Epithelial cell of proximal tubule (primary cell): ENCODE measurements at regions not wholly inside any gene's neighbourhood (a gene's known extent, or its start where the extent isn't known, plus 50 kb on each side); places are given as distances from the start of the nearest gene placed in this dataset.

Experiments
- DNase-seq: peaks from one replicate; pipeline ENCODE4 v3.0.0-alpha.2; 2011; ENCODE audit warnings: low read depth
- H3K4me3 ChIP-seq: 2 replicates; pipeline ENCODE4 v1.5.1; 2011; ENCODE audit warnings: low read depth, mild to moderate bottlenecking, low read length
- TF ChIP-seq, protein P1 (sequence below): conservative IDR thresholded peaks from 2 replicates; pipeline ENCODE4 v1.5.1; 2012; ENCODE audit warnings: low read depth, mild to moderate bottlenecking, low read length

DNA sequence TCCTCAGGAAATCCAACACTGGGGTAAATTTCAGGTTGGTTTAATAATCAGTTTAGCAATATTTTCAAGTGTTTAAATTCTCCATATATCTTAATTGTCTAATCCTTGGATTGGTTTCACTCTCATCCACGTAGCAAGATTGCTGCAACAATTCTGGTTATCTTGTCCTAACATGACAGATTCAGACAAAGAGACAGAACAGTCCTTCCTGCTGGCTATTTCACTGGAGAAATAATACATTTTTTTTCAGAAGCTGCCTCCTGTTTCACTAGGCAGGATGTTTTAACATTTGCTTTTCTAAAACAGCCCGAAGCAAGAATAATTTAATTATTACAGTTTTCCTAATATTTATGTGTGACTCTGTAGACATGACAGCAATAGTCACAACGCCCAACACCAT, 2011.2 kb downstream of the NCAM2 start:
- H3K4me3 ChIP-seq = no peak overlapping the region
- TF ChIP-seq, protein P1, sequence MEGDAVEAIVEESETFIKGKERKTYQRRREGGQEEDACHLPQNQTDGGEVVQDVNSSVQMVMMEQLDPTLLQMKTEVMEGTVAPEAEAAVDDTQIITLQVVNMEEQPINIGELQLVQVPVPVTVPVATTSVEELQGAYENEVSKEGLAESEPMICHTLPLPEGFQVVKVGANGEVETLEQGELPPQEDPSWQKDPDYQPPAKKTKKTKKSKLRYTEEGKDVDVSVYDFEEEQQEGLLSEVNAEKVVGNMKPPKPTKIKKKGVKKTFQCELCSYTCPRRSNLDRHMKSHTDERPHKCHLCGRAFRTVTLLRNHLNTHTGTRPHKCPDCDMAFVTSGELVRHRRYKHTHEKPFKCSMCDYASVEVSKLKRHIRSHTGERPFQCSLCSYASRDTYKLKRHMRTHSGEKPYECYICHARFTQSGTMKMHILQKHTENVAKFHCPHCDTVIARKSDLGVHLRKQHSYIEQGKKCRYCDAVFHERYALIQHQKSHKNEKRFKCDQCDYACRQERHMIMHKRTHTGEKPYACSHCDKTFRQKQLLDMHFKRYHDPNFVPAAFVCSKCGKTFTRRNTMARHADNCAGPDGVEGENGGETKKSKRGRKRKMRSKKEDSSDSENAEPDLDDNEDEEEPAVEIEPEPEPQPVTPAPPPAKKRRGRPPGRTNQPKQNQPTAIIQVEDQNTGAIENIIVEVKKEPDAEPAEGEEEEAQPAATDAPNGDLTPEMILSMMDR = no peak
- no peak for DNase-seq

DNA sequence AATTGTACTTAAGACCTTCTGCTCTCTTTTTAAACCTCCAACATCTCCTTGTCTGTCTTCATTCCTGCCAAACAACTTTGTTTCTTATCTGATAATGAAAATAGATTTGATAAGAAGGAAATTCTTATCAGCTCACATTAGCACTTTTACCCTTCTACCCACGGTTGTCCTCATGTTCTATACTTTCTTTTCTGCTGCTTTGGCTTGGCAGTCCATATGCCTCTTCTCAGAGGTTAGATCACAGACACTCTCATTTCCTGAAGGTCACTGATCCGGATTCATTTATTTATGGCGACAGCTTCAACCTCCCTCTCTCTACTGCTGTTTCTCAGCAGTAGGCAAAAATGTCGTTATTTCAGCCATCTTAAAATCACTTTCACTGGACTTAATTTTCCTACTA, 2015.8 kb downstream of the NCAM2 start:
- TF ChIP-seq, protein P1 = no peak
- no peak for DNase-seq
- H3K4me3 ChIP-seq = no peak overlapping the region

DNA sequence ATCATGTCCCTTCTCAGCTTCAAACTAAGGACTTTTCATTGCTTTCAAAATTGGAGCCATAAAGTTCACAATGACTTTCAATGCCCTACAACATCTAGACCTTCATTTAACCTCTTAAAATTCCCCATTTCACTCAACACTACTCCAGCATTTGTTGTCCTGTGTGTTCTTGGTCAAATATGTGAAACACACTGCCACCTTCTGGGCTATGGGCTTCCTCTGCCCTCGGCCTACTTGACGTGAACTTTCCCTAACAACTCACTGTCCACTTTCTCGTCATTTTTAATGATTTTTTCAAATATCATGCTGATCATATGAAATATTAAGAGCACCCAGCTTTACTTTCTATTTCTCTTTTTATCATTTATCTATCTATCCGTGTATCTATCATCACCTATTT, 2018.4 kb downstream of the NCAM2 start:
- no peak for DNase-seq
- H3K4me3 ChIP-seq = no peak overlapping the region
- TF ChIP-seq, protein P1 = peak; percentile 15

DNA sequence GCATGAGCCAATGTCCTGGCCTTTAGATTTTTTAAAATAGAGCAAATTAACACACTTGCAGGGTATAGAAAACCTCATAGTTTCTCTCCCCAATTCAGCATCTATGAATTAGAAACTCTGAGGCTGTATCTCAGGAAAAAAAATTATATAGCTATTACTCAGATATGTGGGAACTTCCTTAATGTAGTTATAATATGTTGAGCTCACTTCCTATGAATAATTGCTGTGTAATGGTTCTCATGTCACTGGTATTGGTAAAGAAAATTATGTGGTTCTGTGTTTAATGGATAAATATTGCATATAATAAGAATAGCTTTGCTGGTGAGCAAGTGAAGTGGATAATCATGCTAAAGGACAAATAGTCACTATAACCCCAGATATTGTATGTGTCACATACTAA, 2019.8 kb downstream of the NCAM2 start:
- no peak for DNase-seq
- TF ChIP-seq, protein P1 = no peak

DNA sequence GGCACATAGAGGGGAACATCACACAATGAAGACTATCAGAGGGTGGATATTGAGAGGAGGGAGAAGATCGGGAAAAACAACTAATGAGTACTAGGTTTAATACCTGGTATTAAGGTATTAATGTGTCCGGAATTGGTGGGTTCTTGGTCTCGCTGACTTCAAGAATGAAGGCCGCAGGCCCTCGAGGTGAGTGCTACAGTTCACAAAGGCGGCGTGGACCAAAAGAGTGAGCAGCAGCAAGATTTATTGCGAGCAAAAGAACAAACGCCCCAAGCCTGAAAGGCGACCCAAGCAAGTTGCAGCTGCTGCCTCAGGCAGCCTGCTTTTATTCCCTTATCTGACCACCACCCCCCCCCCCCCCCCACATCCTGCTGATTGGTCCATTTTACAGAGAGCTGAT, 2022.8 kb downstream of the NCAM2 start:
- no peak overlapping the region for H3K4me3 ChIP-seq
- DNase-seq = no peak
- TF ChIP-seq, protein P1 = no peak

More for the DNA sequence above, 2019.8 kb downstream of the NCAM2 start:
- no peak overlapping the region for H3K4me3 ChIP-seq

DNA sequence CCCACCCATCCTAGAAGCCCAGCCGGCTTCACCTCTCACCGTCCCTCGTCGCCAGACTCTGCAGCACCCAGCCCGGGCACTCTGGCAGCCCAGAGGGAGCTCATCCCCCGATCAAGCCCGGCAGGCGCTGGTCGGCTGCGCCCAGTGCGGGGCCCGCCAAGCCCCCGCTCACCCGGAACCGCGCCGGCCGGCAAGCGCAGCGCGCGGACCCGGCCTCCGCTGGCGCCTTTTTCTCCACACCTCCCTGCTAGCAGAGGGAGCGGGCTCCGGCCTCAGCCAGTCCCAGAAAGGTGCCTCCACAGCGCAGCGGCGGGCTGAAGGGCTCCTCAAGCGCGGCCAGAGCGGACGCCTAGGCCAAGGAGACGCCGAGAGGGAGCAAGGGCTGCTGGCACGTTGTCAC, 2023.3 kb downstream of the NCAM2 start:
- DNase-seq = no peak
- TF ChIP-seq, protein P1 = no peak
- no peak overlapping the region for H3K4me3 ChIP-seq

DNA sequence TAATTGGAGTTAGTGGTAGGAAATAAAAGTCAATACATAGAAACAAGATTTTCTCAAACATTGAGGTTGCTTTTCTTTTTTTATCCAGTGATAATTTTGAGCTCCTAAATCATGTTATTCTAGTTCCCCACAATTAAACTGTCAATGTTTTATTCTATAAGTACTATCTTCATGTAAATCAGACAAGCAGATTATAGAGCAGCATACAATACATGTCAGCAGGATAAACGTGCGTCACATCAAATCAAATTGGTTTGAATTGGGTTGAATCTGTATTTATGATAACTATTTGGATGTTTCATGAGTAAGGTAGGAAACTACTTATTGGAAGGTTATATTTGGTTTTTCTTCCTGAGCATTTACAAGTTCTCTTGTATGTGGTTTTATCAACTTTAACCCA, 2028.7 kb downstream of the NCAM2 start:
- TF ChIP-seq, protein P1 = no peak
- no peak for DNase-seq

More for the DNA sequence above, 2028.7 kb downstream of the NCAM2 start:
- no peak overlapping the region for H3K4me3 ChIP-seq
